Activated naive CD4-positive, alpha-beta T cell treated with anti-CD3 and anti-CD28 coated beads, Interleukin-2, amount 10 ng/mL, durations not matched to agents 7 days and 5 days (primary cell): ENCODE measurements at regions not wholly inside any gene's neighbourhood (a gene's known extent, or its start where the extent isn't known, plus 50 kb on each side); places are given as distances from the start of the nearest gene placed in this dataset.

ENCODE experiments used
- CTCF ChIA-PET: fragments of 350-600 bp; sonication (Branson Sonifier 250); formaldehyde crosslinking; loops from one replicate; lab custom pipeline; 2021; ENCODE audit warnings: antibody characterized with exemption; lab: Charles Lee
- DNase-seq: peaks from one replicate; pipeline ENCODE4 v3.0.0-alpha.2; 2020
- H3K27ac Mint-ChIP-seq: one replicate; pipeline ENCODE4 v1.8.0; 2021; ENCODE audit warnings: mild to moderate bottlenecking, moderate library complexity, mixed read lengths
- H3K27me3 Mint-ChIP-seq: one replicate; pipeline ENCODE4 v1.8.0; 2021; ENCODE audit warnings: mild to moderate bottlenecking, mixed read lengths
- H3K36me3 Mint-ChIP-seq: one replicate; pipeline ENCODE4 v1.8.0; 2021; ENCODE audit warnings: mixed read lengths
- H3K4me1 Mint-ChIP-seq: one replicate; pipeline ENCODE4 v1.8.0; 2021; ENCODE audit warnings: mixed read lengths
- H3K4me3 Mint-ChIP-seq: one replicate; pipeline ENCODE4 v1.8.0; 2021; ENCODE audit warnings: mild to moderate bottlenecking, moderate library complexity, mixed read lengths
- H3K9me3 Mint-ChIP-seq: one replicate; pipeline ENCODE4 v1.8.0; 2021; ENCODE audit warnings: mixed read lengths

GRCh38 chr18:2354292-2354691 is 217.0 kb downstream of the METTL4 start:
- Mint-ChIP-seq H3K36me3 (no peaks in the 10 kb centered on the region), H3K4me1 (no peaks in the 10 kb centered on the region), H3K9me3 (no peaks in the 10 kb centered on the region), H3K27ac (no peak overlapping the region), H3K27me3 (no peaks in the 10 kb centered on the region), H3K4me3 (no peak overlapping the region)
- CTCF ChIA-PET: no interaction called here
- no peak for DNase-seq

GRCh38 chr18:2356906-2357305 is 214.4 kb downstream of the METTL4 start:
- Mint-ChIP-seq H3K36me3 (no peaks in the 10 kb centered on the region), H3K27ac (no peak overlapping the region), H3K4me1 (no peaks in the 10 kb centered on the region), H3K9me3 (no peaks in the 10 kb centered on the region), H3K27me3 (no peaks in the 10 kb centered on the region), H3K4me3 (no peak overlapping the region)
- DNase-seq: no peak
- CTCF ChIA-PET: no interaction called here

- H3K36me3 Mint-ChIP-seq: no peaks in the 10 kb centered on the region
- no peak overlapping the region for H3K27ac Mint-ChIP-seq
- no peaks in the 10 kb centered on the region for H3K9me3 Mint-ChIP-seq
- H3K27me3 Mint-ChIP-seq: peaks cover 7% of the 10 kb centered on the region
- no peaks in the 10 kb centered on the region for H3K4me1 Mint-ChIP-seq
- no peak for DNase-seq
- H3K4me3 Mint-ChIP-seq: no peak overlapping the region
- CTCF ChIA-PET: no interaction called here
These were observed 210.4 kb downstream of the METTL4 start for GRCh38 chr18:2360861-2361260.

GRCh38 chr18:2368102-2368501 is 203.2 kb downstream of the METTL4 start:
- no peaks in the 10 kb centered on the region for H3K4me1 Mint-ChIP-seq
- no peak for DNase-seq
- H3K9me3 Mint-ChIP-seq: no peaks in the 10 kb centered on the region
- H3K27ac Mint-ChIP-seq: no peak overlapping the region
- H3K4me3 Mint-ChIP-seq: no peak overlapping the region
- CTCF ChIA-PET: no interaction called here
- H3K36me3 Mint-ChIP-seq: no peaks in the 10 kb centered on the region
- peaks cover 7% of the 10 kb centered on the region for H3K27me3 Mint-ChIP-seq

- Mint-ChIP-seq H3K4me1 (no peaks in the 10 kb centered on the region), H3K27me3 (no peaks in the 10 kb centered on the region), H3K27ac (no peak overlapping the region), H3K36me3 (no peaks in the 10 kb centered on the region), H3K9me3 (no peaks in the 10 kb centered on the region), H3K4me3 (no peak overlapping the region)
- CTCF ChIA-PET: no interaction called here
- no peak for DNase-seq
These were observed 194.6 kb downstream of the METTL4 start for GRCh38 chr18:2376707-2377106.

GRCh38 chr18:2380101-2380500 is 191.2 kb downstream of the METTL4 start:
- H3K27ac Mint-ChIP-seq: no peak overlapping the region
- no peak for DNase-seq
- H3K9me3 Mint-ChIP-seq: no peaks in the 10 kb centered on the region
- CTCF ChIA-PET: no interaction called here
- no peaks in the 10 kb centered on the region for H3K36me3 Mint-ChIP-seq
- peaks cover 8% of the 10 kb centered on the region for H3K27me3 Mint-ChIP-seq
- no peak overlapping the region for H3K4me3 Mint-ChIP-seq
- no peaks in the 10 kb centered on the region for H3K4me1 Mint-ChIP-seq

GRCh38 chr18:2381539-2381938 is 189.8 kb downstream of the METTL4 start:
- Mint-ChIP-seq H3K27ac (no peak overlapping the region), H3K4me1 (no peaks in the 10 kb centered on the region), H3K9me3 (no peaks in the 10 kb centered on the region), H3K4me3 (no peak overlapping the region), H3K27me3 (peaks cover 8% of the 10 kb centered on the region), H3K36me3 (no peaks in the 10 kb centered on the region)
- no peak for DNase-seq
- CTCF ChIA-PET: no interaction called here

- Mint-ChIP-seq H3K27me3 (peaks cover 2% of the 10 kb centered on the region), H3K27ac (no peak overlapping the region), H3K4me3 (no peak overlapping the region), H3K36me3 (no peaks in the 10 kb centered on the region), H3K9me3 (no peaks in the 10 kb centered on the region), H3K4me1 (no peaks in the 10 kb centered on the region)
- CTCF ChIA-PET: no interaction called here
- no peak for DNase-seq
These were observed 183.7 kb downstream of the METTL4 start for GRCh38 chr18:2387588-2387987.

GRCh38 chr18:2390158-2390557 is 181.1 kb downstream of the METTL4 start:
- Mint-ChIP-seq H3K36me3 (no peaks in the 10 kb centered on the region), H3K9me3 (no peaks in the 10 kb centered on the region), H3K27ac (no peak overlapping the region), H3K4me1 (no peaks in the 10 kb centered on the region), H3K4me3 (no peak overlapping the region), H3K27me3 (peaks cover 4% of the 10 kb centered on the region)
- CTCF ChIA-PET: no interaction called here
- DNase-seq: no peak

- Mint-ChIP-seq H3K27me3 (peaks cover 4% of the 10 kb centered on the region), H3K9me3 (no peaks in the 10 kb centered on the region), H3K4me3 (no peak overlapping the region), H3K36me3 (no peaks in the 10 kb centered on the region), H3K4me1 (no peaks in the 10 kb centered on the region), H3K27ac (no peak overlapping the region)
- CTCF ChIA-PET: no interaction called here
- no peak for DNase-seq
These were observed 179.8 kb downstream of the METTL4 start for GRCh38 chr18:2391470-2391869.

- H3K4me3 Mint-ChIP-seq: no peak overlapping the region
- H3K4me1 Mint-ChIP-seq: no peaks in the 10 kb centered on the region
These were observed 178.9 kb downstream of the METTL4 start for GRCh38 chr18:2392446-2392845.

GRCh38 chr18:2394684-2395083 is 176.6 kb downstream of the METTL4 start:
- Mint-ChIP-seq H3K27me3 (peaks cover 4% of the 10 kb centered on the region), H3K27ac (no peak overlapping the region), H3K36me3 (no peaks in the 10 kb centered on the region), H3K4me3 (no peak overlapping the region), H3K4me1 (no peaks in the 10 kb centered on the region), H3K9me3 (no peaks in the 10 kb centered on the region)
- CTCF ChIA-PET: no interaction called here
- DNase-seq: no peak

More at GRCh38 chr18:2392446-2392845, 178.9 kb downstream of the METTL4 start:
- H3K9me3 Mint-ChIP-seq: no peaks in the 10 kb centered on the region
- no peaks in the 10 kb centered on the region for H3K36me3 Mint-ChIP-seq
- H3K27ac Mint-ChIP-seq: no peak overlapping the region
- no peak for DNase-seq
- CTCF ChIA-PET: no interaction called here
- H3K27me3 Mint-ChIP-seq: peaks cover 4% of the 10 kb centered on the region

GRCh38 chr18:2395427-2396161 is 175.7 kb downstream of the METTL4 start:
- Mint-ChIP-seq H3K9me3 (no peaks in the 10 kb centered on the region), H3K36me3 (no peaks in the 10 kb centered on the region), H3K4me1 (no peaks in the 10 kb centered on the region), H3K4me3 (no peak overlapping the region), H3K27ac (no peak overlapping the region), H3K27me3 (peaks cover 4% of the 10 kb centered on the region)
- CTCF ChIA-PET: interaction anchor here (0.7 kb wide), 1 partner anchor 77 kb away, joined by 3 read pairs; no protein-coding TSS in a partner anchor
- no peak for DNase-seq

- CTCF ChIA-PET: no interaction called here
These were observed 175.2 kb downstream of the METTL4 start for GRCh38 chr18:2396162-2396505.

GRCh38 chr18:2400701-2401196 is 170.6 kb downstream of the METTL4 start:
- DNase-seq: no peak
- CTCF ChIA-PET: no interaction called here
- peaks cover 6% of the 10 kb centered on the region for H3K27me3 Mint-ChIP-seq
- H3K9me3 Mint-ChIP-seq: no peaks in the 10 kb centered on the region
- H3K4me1 Mint-ChIP-seq: no peaks in the 10 kb centered on the region
- no peaks in the 10 kb centered on the region for H3K36me3 Mint-ChIP-seq
- H3K4me3 Mint-ChIP-seq: no peak overlapping the region
- no peak overlapping the region for H3K27ac Mint-ChIP-seq

More at GRCh38 chr18:2396162-2396505, 175.2 kb downstream of the METTL4 start:
- peaks cover 4% of the 10 kb centered on the region for H3K27me3 Mint-ChIP-seq
- H3K36me3 Mint-ChIP-seq: no peaks in the 10 kb centered on the region
- H3K27ac Mint-ChIP-seq: no peak overlapping the region
- DNase-seq: no peak
- no peak overlapping the region for H3K4me3 Mint-ChIP-seq
- H3K9me3 Mint-ChIP-seq: no peaks in the 10 kb centered on the region
- H3K4me1 Mint-ChIP-seq: no peaks in the 10 kb centered on the region
